ENCODE measurements at regions not wholly inside any gene's neighbourhood (a gene's known extent, or its start where the extent isn't known, plus 50 kb on each side); places are given as distances from the start of the nearest gene placed in this dataset.

DNA sequence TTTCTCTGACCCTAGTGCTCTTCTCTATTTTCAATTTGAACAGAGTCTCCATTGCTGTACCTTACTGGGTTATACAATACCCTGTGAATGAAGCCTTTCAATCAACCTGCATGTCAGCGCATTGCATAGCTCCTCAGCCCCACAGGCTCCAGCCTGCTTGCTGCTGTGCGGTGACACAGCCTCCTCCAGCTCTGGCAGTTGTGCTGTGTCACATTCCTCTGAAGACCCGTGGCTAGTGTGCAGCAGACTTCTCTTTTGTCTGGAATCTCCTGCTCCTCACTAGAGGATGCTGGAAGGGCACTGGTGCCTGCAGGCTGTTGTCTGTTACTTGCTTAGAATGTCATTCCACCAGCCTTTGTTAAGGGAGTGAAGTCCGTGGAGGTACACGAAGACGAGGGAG, 390.1 kb upstream of the B3GAT1 start:
- no peak overlapping the region for H3K4me3 ChIP-seq (replicated peaks; ENCODE audit: low read depth, low read length)
- TF ChIP-seq, protein P1, sequence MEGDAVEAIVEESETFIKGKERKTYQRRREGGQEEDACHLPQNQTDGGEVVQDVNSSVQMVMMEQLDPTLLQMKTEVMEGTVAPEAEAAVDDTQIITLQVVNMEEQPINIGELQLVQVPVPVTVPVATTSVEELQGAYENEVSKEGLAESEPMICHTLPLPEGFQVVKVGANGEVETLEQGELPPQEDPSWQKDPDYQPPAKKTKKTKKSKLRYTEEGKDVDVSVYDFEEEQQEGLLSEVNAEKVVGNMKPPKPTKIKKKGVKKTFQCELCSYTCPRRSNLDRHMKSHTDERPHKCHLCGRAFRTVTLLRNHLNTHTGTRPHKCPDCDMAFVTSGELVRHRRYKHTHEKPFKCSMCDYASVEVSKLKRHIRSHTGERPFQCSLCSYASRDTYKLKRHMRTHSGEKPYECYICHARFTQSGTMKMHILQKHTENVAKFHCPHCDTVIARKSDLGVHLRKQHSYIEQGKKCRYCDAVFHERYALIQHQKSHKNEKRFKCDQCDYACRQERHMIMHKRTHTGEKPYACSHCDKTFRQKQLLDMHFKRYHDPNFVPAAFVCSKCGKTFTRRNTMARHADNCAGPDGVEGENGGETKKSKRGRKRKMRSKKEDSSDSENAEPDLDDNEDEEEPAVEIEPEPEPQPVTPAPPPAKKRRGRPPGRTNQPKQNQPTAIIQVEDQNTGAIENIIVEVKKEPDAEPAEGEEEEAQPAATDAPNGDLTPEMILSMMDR (IDR thresholded peaks at IDR 0.05; ENCODE audit: low read length, missing control alignments), result no peak

DNA sequence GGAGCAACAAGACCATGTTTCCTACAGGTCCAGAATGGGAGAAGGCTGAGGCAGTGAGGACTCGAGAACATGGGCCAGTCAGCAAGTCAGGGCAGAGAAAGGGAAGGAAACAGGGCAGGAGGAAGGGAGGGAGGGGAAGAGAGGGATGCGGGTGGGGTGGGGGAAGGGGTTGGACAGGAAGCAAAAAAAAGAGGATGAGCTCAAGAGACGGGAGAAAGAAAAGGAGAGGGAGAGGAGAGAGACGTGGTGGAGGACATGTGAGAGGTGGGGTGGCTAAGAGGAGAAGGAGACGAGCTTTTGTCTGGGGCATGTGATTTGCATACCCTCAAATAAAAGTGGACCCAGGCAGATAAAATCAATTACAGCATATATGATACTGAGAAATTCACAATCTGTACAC, 389.5 kb upstream of the B3GAT1 start:
- H3K4me3 ChIP-seq (replicated peaks; ENCODE audit: low read depth, low read length), result no peak overlapping the region
- TF ChIP-seq, protein P1 (IDR thresholded peaks at IDR 0.05; ENCODE audit: low read length, missing control alignments), result no peak
- DNase-seq (ENCODE audit: low read depth), result no peak

More for the DNA sequence above, 390.1 kb upstream of the B3GAT1 start:
- no peak for DNase-seq (ENCODE audit: low read depth)

DNA sequence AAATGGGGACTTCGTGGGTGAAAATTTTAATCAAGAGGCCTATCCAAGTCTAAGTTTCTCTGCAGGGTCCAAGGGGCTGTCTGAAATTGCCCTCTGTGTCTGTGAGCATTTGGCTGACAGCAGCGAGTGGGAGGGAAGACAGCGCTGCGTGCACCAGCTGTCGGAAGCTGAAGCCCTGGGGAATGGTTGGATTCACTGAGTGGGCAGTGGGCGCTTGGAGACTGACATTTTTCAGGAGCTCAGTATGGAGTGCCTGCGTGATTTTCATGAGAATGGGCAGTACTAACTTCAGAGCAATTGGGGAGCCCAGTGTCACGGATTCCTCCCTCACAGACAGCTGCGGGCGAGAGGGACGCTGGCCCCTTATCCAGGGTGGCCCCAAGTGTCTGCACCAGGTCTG, 388.8 kb upstream of the B3GAT1 start:
- no peak overlapping the region for H3K4me3 ChIP-seq (replicated peaks; ENCODE audit: low read depth, low read length)
- no peak for DNase-seq (ENCODE audit: low read depth)
- TF ChIP-seq, protein P1 (IDR thresholded peaks at IDR 0.05; ENCODE audit: low read length, missing control alignments), result no peak

DNA sequence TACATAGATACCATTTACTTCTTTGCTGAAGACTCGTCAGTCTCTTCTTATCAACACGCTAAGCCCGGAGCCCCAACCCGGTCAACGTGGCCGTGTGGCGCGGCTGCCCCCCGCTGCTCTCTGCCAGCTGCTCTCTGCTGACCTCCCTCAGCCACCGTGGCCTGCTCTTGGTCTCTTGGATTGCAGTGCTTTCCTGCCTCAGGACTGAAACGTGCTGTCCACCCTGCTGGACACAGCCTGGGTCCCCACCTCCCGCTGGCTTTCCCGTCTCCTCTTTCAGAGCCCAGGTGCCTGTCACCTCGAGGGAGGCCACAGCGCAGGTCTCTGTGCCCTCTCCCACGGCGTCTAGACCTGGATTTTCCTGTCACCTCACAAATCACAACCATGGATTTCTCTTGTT, 388.1 kb upstream of the B3GAT1 start:
- DNase-seq (ENCODE audit: low read depth), result no peak
- TF ChIP-seq, protein P1 (IDR thresholded peaks at IDR 0.05; ENCODE audit: low read length, missing control alignments), result no peak

DNA sequence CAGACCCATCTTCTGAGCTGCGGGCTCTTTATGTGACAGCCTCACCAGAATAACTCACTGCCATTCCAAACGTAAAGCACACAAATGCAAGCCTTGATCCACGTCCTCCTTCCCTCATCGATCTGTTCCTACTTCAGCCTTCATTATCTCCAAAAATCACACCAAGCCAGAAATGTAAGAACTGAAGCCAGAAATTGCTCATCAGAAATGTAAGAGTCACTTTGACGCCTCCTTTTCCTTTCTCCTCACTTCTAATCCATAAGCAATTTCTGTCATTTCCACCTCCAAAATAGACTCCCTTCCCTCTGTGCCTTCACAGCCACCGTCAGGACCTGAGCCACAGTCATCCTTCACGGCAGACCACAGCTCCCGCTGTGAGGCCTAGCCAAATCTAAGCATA, 387.3 kb upstream of the B3GAT1 start:
- H3K4me3 ChIP-seq (replicated peaks; ENCODE audit: low read depth, low read length), result no peak overlapping the region
- DNase-seq (ENCODE audit: low read depth), result no peak
- TF ChIP-seq, protein P1 (IDR thresholded peaks at IDR 0.05; ENCODE audit: low read length, missing control alignments), result no peak

More for the DNA sequence above, 388.1 kb upstream of the B3GAT1 start:
- H3K4me3 ChIP-seq (replicated peaks; ENCODE audit: low read depth, low read length), result no peak overlapping the region

DNA sequence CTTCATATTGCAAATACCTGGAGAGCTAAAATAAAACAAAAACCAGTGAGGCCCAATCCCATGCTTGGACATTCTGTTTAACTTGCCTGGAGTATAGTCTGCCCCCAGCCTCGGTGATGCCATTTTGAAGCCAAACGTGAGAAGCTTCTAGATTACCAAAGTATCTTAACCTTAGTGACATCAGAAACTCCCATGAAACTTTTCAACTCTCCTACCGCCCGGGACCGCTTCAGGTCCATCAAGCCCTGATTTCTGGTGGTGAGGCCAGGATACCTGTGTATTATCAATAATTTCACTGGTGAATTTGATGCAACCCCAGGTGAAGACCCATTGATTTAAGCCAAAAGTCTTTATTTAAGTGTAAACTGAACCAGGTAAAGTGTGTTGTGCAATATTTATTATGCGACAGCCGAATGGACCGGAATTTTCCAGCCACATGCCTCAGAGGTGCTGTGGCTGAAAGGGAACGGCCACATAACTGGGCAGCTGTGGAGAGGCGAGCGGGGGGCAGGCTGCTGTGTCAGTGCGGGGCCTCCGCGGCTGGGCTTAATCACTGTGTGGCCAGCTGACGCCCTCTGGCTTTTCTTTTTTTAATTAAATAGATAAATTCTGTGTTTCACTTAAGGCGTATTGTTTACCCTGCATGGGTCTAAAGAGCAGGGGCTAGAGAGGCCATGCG, 385.5 kb upstream of the B3GAT1 start:
- TF ChIP-seq, protein P1 (IDR thresholded peaks at IDR 0.05; ENCODE audit: low read length, missing control alignments), result no peak
- no peak for DNase-seq (ENCODE audit: low read depth)
- no peak overlapping the region for H3K4me3 ChIP-seq (replicated peaks; ENCODE audit: low read depth, low read length)

DNA sequence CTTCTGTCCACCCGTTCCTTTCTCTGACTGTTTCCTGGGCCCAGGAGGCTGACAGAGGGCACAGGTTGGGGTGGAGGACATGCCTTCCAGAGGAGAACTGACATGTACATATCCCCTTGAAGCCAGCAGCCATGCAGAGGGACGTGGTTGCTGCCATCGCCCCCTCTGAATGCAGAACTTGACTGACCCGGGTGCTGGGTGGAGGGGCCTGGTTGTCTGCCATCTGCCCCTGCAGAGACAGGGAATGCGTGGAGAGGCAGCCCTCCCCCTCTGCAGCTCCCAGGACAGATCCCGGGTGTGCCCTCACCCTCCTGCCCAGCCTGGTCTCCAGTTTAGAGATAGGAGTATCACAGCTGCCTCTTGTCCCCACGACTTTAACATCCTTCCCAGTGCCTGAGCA, 383.0 kb upstream of the B3GAT1 start:
- H3K4me3 ChIP-seq (replicated peaks; ENCODE audit: low read depth, low read length), result no peak overlapping the region
- TF ChIP-seq, protein P1 (IDR thresholded peaks at IDR 0.05; ENCODE audit: low read length, missing control alignments), result no peak
- no peak for DNase-seq (ENCODE audit: low read depth)

Measured in fibroblast of pulmonary artery (primary cell).